GM18861 (cell line): ENCODE measurements at regions not wholly inside any gene's neighbourhood (a gene's known extent, or its start where the extent isn't known, plus 50 kb on each side); places are given as distances from the start of the nearest gene placed in this dataset.
"Not testable (repeated sequence)": the region's sequence is repeated elsewhere in the genome, so short reads cannot be mapped to it uniquely, and the experiment has no call there.

Experiments used
- ATAC-seq: cut with Tn5 transposase; IDR thresholded peaks from one replicate; pipeline ENCODE4 v1.9.1; 2021; ENCODE audit not compliant: unreplicated experiment

DNA sequence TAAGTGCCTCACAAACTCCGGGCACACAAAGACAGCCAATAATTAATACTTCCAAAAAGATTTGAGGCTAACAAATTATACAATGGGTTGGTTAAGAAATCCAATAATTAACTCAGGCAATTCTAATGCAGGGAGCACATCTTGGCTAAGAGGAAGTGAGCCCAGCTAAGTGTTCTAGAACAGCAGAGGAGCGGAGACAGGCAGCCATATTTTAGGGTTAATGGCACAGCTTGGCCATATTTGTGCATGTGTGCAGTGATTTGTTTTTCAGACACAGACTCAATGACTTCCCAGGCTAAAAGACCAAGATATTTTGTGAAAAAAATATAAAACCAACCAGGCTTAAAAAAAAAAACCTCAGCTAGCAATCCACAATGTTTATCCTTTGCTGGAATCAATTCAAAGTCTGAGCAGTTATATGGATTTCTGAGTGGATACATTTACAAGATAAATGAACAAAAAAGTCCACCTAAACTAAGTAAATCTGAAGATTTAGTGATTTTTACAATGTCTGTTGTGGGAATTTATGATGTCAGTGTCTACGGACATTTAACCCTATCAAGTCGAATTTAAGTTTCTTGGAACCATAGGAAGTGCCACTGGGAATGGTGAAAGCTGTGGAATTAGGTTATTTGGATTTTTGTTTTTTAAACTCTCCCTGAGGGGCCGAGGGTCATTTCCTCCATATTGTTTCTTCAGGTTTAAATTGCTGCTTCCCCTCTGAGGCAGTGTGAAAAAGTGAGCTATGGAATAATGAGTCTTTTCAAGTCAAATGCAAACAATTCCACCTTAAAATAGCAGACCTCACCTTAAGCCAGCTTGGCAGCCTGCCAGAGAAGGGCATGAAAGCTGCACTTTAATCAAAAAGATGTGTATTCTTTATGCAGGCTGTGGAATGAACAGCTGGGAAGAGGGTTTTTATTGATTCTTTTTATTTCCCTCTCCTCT, 413.7 kb upstream of the TBL1XR1 start:
- ATAC-seq = no peak

DNA sequence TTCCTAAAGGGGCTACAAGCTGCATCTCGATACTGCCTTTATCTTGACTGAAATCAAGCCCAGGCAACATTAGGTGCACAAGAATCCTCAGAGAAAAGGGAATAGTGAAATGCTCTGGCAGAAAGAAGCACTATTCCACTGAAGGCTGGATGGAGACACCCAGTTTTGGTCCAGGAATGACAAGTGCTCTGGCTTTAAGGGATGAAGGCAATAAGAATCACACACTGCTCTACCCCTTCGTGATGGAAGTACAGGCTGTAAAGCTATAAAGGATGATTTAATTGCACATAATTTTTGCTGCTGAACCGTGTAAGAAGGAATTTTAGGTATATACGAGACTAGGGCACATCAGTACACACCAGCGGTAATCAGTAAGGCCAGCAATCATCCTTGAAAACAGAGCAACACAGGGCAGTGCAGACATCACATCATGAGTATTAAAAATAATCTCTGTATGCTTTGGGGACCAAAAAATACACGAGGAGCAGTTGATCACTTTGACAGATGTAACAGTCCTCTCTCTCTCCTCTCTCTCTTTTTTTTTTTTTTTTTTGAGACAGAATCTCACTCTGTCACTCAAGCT, 414.6 kb upstream of the TBL1XR1 start:
- no peak for ATAC-seq

DNA sequence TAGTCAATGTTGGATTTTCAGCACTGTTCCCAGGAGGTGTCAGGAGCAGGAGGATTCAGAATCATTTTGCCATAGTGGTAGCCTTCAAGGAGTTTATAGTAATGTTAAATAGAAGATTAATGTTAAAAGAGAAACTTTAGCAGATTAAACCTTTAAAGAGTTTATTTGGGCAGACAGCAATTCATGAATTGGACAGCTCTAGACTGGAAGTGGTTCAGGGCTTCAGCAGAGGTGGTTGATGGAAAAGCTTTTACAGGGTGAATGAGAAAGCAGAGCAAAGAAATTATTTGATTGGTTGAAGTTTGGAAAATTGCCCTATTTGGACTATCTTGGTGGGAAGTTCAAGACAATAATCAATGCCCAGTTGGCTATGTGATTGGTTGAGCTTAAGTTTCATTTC, 416.6 kb upstream of the TBL1XR1 start:
- ATAC-seq = no peak

DNA sequence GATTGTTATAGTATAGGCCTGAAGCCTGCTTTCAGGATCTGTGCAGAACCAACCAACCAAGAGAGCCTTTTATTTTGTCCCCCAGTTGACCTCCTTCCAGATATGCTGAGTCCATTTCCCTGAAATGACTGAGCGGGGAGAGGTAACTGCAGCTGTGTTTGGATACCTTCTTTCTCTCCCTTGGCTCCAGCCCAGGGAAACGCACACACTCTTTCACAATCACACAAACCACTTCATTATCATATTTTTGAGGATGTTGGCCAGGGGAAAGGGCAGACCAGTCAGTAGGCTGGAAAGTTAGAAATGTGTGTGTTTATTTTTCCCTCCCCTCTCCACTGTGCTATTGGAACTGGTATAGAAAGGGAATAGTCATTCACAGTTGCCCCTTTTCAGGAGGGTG, 417.7 kb upstream of the TBL1XR1 start:
- no peak for ATAC-seq

DNA sequence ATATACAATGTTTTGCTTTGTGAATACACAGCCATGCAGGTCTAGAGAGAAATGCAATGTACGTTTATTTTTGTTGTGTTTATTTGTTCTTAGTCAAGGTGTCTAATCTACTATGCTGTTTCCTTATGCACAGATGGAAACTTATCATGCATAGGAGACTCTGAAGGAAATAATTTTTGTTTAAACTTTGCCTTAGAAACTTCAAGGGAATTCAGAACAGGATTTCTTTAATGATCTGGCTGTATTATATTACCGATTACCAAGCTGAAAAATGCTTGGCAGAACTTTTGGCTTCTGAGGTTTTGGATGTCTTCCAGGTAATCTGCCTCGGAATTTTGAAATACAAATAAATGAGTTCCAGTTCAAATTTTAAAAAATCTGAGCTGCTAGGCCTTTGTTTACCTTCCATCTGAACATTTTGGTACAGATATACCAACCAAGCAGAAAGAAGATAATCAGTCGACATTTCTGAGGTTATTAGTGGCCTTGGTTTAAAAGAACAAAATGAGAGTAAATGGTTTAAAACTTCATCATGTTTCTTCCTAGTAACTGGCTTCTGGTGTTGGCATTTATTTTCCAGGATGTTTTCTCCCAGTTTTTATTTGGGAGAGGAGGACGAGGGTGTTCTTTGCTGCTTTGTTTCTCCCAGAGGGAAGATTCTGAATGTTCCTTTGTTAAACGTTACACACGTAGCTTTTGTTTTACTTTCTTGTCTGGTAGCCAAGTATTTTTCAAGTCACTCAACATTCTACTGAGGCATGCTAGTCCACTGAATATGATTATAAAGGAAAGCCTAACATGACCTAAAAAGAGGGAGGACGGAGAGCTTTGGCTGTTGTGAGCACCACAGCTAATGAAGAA, 421.8 kb upstream of the TBL1XR1 start:
- ATAC-seq = no peak

DNA sequence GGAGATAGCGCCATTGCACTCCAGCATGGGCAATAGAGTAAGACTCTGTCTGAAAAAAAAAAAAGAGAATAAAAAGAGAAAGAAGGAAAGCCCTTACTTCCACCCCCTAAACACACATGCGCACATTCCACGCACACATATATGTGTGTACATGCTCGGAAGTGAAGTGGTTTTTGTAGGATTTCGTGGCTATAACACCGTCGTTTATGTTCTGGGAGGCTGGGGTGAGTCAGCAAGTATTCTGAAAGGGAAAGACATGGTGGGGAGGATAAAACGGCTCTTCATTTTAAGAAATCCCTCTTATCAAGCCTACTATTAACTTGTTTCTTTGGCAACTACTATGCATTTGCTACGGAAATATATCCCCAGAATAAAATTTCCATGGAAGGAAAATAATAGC, 422.8 kb upstream of the TBL1XR1 start:
- no peak for ATAC-seq

DNA sequence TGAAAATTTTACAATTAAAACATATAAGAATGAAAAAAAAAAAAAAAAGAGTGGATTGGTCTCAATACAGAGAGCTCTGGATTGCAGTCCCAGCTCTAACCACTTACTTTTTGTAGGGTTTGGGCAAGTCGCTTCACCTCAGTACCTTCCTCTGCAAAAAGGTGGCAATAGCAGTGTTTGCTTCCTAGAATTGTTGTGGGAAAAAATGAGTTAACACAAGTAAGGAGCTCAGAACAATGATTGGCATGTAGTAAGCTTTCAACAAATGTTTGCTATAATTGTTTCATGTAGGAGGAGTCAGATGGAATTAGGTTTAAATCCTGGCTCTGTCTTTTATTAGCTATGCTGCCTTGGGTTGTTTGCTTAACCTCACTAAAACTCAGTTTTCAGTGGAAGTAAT, 425.2 kb upstream of the TBL1XR1 start:
- no peak for ATAC-seq

DNA sequence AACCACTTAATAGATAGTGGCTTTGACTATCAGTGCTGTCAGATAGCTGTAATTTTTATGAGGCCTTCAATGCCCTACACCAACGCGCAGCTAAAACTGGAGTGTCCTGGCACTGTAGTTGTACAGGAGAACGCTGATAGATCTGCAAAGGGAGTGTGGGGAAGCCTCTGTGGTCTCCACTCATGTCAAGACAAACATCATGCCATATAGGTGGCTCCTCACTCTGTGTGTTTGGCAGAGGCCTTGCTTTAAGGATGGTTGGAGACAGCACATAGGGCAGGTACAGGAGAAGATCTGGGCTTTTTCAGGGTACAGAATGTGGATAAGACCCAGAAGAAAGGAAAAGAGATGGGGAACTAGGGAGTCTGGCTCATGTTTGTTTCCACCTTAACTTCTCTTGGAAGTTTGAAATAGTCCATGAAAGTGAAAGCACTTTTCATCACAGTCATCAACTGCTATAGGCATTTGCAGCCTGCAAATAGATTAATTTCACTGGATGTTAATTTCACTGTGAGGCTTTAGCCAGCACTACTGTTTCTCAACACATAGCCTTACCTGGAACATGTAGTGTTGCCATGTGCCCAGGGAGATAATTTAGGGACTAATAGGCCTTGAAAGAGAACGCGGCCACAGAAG, 425.8 kb upstream of the TBL1XR1 start:
- ATAC-seq = no peak

DNA sequence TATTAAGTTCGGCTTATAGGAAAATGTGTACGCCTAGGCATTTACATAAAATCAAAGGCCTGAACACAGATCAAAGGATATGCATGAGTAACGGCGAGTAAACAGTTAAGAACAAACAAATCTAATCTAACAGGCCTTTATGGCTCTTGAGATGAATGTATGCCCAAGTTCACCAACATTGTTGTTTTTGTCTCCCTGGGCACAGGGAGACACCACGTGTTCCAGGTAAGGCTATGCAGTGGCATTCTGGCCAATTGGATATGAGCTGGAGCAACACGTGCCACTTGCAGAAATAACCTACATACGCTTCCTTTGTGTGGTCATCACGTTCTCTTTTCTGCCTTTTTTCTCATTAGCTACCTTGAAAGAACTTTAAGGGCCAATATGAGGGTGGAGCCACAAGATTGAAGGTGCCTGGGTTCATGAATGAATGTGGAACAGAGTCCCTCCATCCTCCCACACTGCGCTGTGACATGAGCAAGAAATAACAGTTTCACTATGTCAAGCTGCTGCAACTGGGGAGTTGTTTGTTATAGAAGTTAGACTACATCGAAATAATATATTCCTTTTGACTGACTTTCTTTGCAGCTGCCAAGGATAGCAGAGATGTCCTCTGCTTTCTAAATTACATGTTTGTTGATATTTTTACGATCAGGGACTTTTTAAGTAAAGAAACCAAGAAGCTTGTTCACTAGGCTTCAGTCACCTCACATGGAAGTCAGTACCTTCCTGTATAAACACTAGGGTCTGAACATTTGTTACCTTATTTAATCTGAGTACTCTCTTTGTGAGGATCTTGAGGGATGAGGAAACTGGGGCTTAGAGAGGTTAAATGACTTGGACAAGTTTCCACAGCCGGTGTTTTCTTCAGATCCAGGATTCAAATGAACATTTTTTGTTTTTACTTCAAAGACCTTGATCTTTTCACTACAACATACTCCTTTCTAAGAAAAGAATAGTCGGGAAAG, 427.5 kb upstream of the TBL1XR1 start:
- no peak for ATAC-seq

DNA sequence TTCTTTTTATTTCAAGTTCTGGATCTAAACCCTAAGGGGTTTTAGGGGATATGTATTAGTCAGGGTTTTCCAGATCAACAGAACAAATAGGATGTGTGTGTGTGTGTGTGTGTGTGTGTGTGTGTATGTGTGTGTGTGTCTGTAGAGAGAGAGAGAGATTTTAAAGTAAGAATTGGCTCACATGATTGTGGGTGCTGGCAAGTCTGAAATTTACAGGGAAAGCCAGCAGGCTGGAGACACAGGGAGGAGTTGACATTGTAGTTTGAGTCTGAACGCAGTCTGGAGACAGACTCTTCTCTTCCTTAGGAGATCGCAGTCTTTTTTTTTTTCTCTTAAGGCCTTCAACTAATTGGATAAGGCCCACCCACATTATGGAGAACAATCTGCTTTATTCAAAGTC, 428.8 kb upstream of the TBL1XR1 start:
- no peak for ATAC-seq

DNA sequence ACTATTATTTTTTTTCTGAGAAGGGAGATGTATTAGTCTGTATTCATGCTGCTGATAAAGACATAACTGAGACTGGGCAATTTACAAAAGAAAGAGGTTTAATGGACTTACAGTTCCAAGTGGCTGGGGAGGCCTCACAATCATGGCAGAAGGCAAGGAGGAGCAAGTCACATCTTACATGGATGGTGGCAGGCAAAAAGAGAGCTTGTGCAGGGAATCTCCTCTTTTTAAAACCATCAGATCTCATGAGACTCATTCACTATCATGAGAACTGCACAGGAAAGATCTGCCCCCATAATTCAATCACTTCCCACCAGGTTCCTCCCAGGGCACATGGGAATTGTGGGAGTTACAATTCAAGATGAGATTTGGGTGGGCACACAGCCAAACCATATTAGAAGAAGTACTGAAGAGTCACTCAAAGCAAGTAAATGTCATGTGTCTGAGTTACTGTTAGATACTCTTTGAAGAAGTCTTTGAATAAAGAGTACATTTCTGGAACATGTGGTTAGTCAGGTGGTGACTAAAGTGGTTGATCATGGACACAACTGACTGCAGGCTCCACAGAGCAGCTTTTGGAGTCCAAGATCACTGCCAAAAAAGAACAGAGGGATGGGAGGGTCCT, 430.9 kb upstream of the TBL1XR1 start:
- ATAC-seq = not testable (repeated sequence)

DNA sequence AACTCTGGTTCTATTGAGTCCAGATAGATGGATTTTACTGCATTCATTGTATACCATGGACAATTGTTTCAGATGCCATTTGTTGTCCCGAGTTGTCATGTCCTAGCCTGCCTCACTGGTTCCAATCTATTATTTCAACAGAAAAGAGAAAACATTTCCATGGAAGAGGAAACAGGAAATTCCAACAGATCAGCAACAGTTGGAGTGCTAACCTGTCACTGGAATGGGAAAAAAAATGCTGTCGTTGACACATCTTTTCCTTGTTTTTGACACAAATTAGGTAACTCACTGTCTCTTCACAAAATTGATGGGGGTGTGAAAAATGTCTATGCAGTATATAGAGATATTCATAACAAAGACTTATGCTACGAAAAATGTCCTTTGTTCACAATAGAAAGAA, 432.0 kb upstream of the TBL1XR1 start:
- no peak for ATAC-seq

DNA sequence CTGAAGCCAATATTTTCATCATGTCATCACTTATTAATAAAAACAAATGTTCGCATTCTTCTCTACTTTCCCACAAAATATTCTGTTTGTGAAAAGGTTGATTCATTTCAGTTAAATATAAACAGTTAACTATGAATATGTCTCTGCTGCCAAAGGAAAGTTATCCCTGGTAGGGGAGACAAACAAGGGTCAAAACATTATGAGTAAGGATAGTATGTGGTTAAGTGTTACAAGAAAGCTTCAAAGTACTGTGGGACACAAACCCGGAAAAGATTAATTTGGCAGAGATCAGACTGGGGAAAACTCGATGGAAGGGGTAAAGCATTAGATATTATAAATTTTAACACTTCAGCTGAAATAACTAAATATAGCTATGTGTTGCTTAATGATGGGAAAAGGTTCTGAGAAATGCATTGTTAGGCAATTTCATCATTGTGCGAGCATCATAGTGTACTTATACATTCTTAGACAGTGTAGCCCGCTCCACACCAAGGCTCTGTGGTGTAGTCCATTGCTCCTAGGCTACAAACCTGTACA, 436.5 kb upstream of the TBL1XR1 start:
- ATAC-seq = no peak

DNA sequence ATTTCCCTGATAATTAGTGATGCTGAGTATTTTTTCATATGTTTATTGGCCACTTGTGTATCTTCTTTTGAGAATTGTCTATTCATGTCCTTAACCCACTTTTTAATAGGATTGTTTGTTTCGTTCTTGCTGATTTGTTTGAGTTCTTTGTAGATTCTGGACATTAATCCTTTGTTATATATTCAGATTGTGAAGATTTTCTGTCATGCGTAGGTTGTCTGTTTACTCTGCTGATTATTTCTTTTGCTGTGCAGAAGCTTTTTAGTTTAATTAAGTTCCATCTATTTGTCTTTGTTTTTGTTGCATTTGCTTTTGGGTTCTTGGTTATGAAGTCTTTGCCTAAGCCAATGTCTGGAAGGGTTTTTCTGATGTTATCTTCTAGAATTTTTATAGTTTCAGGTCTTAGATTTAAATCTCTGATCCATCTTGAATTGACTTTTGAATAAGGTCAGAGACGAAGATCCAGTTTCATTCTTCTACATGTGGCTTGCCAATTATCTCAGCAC, 438.4 kb upstream of the TBL1XR1 start:
- not testable (repeated sequence) for ATAC-seq

DNA sequence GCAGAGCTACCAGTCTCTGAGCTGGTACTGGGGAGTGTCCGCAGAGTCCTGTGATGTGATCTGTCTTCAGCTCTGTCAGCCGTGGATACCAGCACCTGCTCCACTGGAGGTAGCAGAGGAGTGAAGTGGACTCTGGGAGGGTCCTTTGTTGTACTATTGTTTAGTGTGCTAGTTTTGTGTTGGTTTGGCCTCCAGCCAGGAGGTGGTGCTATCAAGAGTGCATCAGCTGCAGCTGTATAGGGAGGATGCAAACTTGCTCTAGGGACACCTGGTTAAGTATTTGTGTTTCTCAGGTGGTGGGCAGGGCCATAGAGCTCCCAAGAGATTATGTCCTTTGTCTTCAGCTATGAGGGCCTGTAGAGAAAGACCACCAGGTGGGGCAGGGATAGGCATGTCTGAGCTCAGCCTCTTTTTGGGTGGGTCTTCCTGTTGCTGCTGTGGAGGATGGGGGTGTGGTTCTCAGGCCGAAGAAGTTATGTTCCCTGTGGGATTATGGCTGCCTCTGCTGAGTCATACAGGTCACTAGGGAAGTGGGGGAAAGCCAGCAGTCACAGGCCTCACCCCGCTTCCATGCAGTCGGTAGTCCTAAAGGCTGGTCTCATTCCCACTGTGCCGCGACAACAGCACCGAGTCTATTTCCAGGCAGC, 443.2 kb upstream of the TBL1XR1 start:
- ATAC-seq = no peak

DNA sequence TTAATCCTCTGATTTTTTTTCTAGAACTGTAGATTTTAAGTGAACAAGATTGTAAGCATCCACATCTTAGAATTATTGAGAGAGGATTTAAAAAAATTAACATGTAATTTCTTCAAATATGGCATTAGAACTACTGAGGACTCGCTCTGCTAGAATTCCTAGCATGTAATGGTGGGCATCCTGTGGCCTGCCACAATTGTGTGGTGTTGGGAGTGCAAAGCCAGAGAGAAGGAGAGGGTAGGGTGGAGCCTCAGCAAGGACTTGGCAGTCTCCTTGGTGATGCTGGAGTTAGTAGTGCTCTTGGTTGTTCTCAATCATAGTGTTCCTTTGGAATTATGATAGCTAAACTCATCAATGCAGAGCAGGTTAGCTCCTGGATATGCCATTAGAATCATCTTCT, 443.9 kb upstream of the TBL1XR1 start:
- no peak for ATAC-seq

DNA sequence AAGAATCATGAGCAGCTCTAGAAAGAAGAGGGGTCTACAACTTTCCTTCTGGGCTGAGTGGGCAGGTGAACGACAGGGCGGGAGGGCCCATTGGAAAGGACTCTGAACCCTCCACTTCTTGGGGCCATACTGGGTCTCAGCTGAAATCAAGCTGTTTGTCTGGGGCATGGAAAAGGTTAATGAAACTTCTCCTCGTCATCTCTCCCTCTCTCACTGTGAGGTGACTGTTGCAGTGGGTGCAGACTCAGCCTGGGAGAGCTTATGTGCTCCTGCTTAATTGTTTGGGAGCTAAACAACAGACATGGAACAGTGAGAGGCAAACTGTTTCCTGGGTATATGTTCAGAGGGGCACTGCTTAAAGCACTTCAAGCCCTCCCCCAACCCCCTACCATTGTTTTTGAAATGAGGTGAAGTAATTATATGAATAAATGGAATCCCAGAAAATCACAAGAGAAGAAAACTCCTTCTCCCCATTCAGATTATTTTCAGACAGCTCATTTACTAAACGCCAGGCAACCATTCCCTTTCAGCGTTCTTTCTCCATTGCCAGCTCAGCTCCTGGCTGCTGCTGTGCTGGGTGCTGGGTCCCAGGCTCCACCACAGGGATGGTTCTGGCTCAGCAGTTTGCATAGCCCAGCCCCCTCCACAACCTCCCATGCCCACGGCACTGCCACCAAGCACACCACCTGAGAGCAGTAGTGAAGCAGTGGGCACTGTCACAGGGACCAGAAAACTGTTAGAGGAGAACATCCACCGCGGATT, 444.9 kb upstream of the TBL1XR1 start:
- no peak for ATAC-seq

DNA sequence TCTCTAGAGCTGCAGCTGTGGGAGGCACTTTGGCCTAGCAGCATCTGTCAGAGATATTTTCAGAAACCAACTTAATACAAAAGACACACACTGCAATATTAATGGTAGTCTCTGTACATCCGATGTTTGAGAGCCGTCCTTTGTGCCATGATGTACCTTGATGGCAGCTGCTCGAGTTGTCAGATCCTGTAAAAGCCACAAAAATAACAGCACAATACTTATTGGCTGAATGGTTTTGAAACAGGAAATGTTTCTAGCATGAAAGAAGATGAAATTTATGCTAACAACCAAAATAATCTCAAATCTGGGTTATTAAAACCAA, 445.5 kb upstream of the TBL1XR1 start:
- ATAC-seq = no peak
